Amniotic epithelial cell (primary cell): ENCODE measurements at regions not wholly inside any gene's neighbourhood (a gene's known extent, or its start where the extent isn't known, plus 50 kb on each side); places are given as distances from the start of the nearest gene placed in this dataset.

Source experiments
- DNase-seq: peaks from one replicate; pipeline ENCODE4 v3.0.0-alpha.2; 2010; ENCODE audit warnings: low read depth

DNA sequence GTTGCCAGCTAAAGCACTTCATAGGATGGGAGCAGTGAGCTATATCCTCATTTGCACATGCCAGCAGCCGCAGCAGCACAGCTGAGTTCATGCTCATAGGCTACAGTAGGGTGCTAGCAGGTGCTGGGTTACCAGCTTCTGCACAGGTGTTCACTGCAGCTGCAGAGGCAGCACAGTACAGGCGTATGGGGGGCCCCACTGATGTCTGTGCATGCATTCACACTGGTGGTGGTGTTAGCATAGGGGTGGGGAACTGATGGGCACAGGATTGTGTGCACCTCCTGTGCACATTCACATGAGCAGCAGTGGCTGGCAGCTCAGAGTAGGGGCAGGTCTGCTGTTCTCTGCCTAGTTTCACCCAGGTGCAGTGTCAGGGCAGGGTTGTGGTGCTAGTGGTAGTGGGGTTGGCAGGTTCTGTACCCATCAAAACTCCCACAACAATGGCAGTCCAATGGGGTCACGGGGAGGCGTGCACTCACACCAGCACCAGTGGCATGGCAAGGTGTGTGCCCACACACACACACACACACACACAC, 58.9 kb upstream of the IRAK1BP1 start:
- DNase-seq = no peak

DNA sequence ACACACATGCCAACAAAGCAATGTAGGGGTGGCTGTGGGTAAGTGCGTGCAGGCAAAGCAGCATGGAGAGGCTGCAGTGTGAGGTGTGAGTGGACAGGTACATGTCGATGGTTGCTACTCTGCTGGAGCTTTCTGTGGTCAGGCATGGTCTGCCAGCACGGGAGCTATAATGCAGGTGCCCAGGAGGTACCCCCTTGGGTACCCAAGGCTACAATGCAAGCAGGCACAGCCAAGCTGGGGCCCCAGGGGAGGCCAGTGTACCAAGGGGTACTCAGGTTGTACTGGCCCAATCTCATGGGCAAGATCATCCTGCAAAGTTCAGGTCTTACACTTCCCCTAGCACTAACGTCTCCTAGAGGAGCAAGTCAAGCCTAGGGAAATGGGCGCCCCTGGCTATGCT, 58.4 kb upstream of the IRAK1BP1 start:
- DNase-seq = no peak

DNA sequence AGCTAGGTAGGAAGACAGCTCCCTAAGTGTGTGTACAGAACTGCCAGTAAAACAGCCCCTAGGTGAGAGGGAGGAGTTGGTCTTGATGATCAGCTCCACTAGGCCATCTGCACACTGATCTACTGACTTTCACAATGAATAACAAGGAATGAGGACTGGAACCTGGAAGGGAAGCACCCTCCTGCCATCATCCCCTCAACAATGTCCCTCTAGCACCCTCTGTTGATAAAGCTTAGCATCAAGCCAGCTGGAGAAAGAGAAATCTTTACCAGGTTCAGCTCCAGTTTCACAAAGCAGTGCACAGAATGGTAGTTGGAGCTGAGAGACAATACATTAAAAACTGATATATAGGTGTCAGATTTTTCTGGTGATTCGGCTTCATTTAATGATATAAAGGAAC, 57.2 kb upstream of the IRAK1BP1 start:
- DNase-seq = peak; percentile 32

DNA sequence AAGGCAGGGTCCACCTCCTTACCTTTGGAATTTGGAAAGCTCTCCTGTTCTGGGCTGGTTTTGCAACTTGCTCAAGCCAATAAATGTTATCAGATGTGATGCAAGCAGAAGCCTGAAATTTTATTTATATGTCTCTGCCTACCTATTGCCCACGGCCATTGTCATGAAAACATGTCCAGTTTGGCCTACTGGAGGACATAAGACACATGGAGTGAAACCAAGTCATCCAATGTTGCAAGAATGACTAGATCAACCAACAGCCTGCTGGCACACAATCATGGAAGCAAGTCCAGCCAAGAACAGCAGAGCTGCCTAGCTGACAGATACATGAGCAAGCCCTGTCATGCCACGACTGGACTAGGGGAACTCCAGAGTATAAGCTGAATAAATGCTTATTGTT, 56.7 kb upstream of the IRAK1BP1 start:
- peak; percentile 7 for DNase-seq
